ENCODE measurements at regions not wholly inside any gene's neighbourhood (a gene's known extent, or its start where the extent isn't known, plus 50 kb on each side); places are given as distances from the start of the nearest gene placed in this dataset.

- TF ChIP-seq, protein P1, sequence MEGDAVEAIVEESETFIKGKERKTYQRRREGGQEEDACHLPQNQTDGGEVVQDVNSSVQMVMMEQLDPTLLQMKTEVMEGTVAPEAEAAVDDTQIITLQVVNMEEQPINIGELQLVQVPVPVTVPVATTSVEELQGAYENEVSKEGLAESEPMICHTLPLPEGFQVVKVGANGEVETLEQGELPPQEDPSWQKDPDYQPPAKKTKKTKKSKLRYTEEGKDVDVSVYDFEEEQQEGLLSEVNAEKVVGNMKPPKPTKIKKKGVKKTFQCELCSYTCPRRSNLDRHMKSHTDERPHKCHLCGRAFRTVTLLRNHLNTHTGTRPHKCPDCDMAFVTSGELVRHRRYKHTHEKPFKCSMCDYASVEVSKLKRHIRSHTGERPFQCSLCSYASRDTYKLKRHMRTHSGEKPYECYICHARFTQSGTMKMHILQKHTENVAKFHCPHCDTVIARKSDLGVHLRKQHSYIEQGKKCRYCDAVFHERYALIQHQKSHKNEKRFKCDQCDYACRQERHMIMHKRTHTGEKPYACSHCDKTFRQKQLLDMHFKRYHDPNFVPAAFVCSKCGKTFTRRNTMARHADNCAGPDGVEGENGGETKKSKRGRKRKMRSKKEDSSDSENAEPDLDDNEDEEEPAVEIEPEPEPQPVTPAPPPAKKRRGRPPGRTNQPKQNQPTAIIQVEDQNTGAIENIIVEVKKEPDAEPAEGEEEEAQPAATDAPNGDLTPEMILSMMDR (IDR thresholded peaks at IDR 0.05; ENCODE audit: control extremely low read depth in 1 of 3, insufficient read depth in 1 of 3, low read depth in 1 of 3, low read length in 3 of 3): no peak
- TF ChIP-seq EZH2 (IDR thresholded peaks at IDR 0.05; ENCODE audit: low read depth, low read length, severe bottlenecking) (no peak), EP300 (IDR thresholded peaks at IDR 0.05; ENCODE audit: borderline replicate concordance in 1 of 2, low read depth in 2 of 2, low read length in 2 of 2) (no peak), GABPA (IDR thresholded peaks at IDR 0.05; ENCODE audit: borderline replicate concordance, insufficient read depth, low read length) (no peak), FOSL1 (IDR thresholded peaks at IDR 0.05; ENCODE audit: insufficient read depth, low read depth, low read length) (no peak), CHD1 (IDR thresholded peaks at IDR 0.05; ENCODE audit: low read depth, low read length) (no peak), YY1 (IDR thresholded peaks at IDR 0.05; ENCODE audit: low read depth, low read length) (no peak), TAF1 (IDR thresholded peaks at IDR 0.05; ENCODE audit: low read depth, low read length) (no peak), POLR2AphosphoS5 (IDR thresholded peaks at IDR 0.05; ENCODE audit: low read depth, low read length) (no peak), MAX (IDR thresholded peaks at IDR 0.05) (no peak), ATF3 (IDR thresholded peaks at IDR 0.05; ENCODE audit: insufficient read depth, low read depth, low read length) (no peak), SAP30 (IDR thresholded peaks at IDR 0.05; ENCODE audit: insufficient read depth, insufficient replicate concordance, low read length) (no peak)
- TF ChIP-seq, protein P2, sequence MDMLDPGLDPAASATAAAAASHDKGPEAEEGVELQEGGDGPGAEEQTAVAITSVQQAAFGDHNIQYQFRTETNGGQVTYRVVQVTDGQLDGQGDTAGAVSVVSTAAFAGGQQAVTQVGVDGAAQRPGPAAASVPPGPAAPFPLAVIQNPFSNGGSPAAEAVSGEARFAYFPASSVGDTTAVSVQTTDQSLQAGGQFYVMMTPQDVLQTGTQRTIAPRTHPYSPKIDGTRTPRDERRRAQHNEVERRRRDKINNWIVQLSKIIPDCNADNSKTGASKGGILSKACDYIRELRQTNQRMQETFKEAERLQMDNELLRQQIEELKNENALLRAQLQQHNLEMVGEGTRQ (IDR thresholded peaks at IDR 0.05; ENCODE audit: low read length): no peak
Measured at GRCh38 chr10:59464483-59464882, 102.1 kb upstream of the FAM13C start.
